Endothelial cell of umbilical vein (primary cell): ENCODE measurements at regions not wholly inside any gene's neighbourhood (a gene's known extent, or its start where the extent isn't known, plus 50 kb on each side); places are given as distances from the start of the nearest gene placed in this dataset.
"Not testable (repeated sequence)": the region's sequence is repeated elsewhere in the genome, so short reads cannot be mapped to it uniquely, and the experiment has no call there.

ENCODE experiments used
- BruUV-seq: library from RNA; stranded (reverse); fragments of 400-500 nt; replicated peaks from 2 replicates; lab custom pipeline; 2021; lab: Mats Ljungman, UMichigan
- CTCF ChIA-PET: fragments of 300-600, 350-600 bp; sonication (Branson Sonifier 250); formaldehyde crosslinking; loops from one replicate; lab custom pipeline; 2021; ENCODE audit warnings: antibody characterized with exemption, inconsistent platforms; lab: Charles Lee
- POLR2A ChIA-PET: fragments of 300-600, 350-600 bp; sonication (Branson Sonifier 250); formaldehyde crosslinking; loops from one replicate; lab custom pipeline; 2021; ENCODE audit warnings: antibody characterized with exemption, inconsistent platforms; lab: Charles Lee
- DNase-seq: peaks from one replicate; pipeline ENCODE4 v3.0.0-alpha.2; 2011; ENCODE audit warnings: low read depth, low spot score
- FAIRE-seq: peaks from 2 replicates; lab custom pipeline; 2011; peaks lifted over from hg19 to GRCh38; lab: Jason Lieb, UNC
- H2AFZ ChIP-seq: 2 replicates; pipeline ENCODE4 v1.6.0; 2012; ENCODE audit warnings: low read depth, low read length, control low read depth, inconsistent platforms
- H3K27ac ChIP-seq: 2 replicates; pipeline ENCODE4 v1.5.1; 2011; ENCODE audit warnings: low read depth, mild to moderate bottlenecking, control low read depth, low read length, moderate library complexity; ENCODE audit not compliant: insufficient read depth
- H3K27me3 ChIP-seq, 2 experiments: 2 replicates each; pipeline versions ENCODE4 v1.6.0 to v1.6.1; 2011; ENCODE audit warnings: low read length in 2 of 2, mixed read lengths in 1 of 2; ENCODE audit not compliant: control insufficient read depth in 2 of 2, insufficient read depth in 2 of 2
- H3K36me3 ChIP-seq, 2 experiments: 2 replicates in 1 of 2; 3 replicates in 1 of 2; pipeline ENCODE4 v1.5.1; 2011; ENCODE audit warnings: low read length in 2 of 2, mild to moderate bottlenecking in 1 of 2, moderate library complexity in 1 of 2; ENCODE audit not compliant: control insufficient read depth in 2 of 2, insufficient read depth in 2 of 2; ENCODE audit errors: extremely low read depth in 1 of 2
- H3K4me1 ChIP-seq: 3 replicates; pipeline ENCODE4 v1.5.1; 2011; ENCODE audit warnings: mild to moderate bottlenecking, low read length; ENCODE audit not compliant: control insufficient read depth, insufficient read depth; ENCODE audit errors: extremely low read depth
- H3K4me2 ChIP-seq: 2 replicates; pipeline ENCODE4 v1.6.1; 2011; ENCODE audit warnings: low read length, control low read depth, mixed read lengths; ENCODE audit not compliant: insufficient read depth
- H3K4me3 ChIP-seq, 3 experiments: fragments of 200-600 bp in 1 of 3; sonication (generic), shearing (Covaris generic) in 1 of 3; replicated peaks in 1 of 3; 2 replicates each; pipeline ENCODE4 v1.5.1; 2011 to 2016; ENCODE audit warnings: control low read depth in 3 of 3, low read length in 3 of 3, mild to moderate bottlenecking in 2 of 3, inconsistent platforms in 1 of 3, low read depth in 1 of 3, moderate library complexity in 1 of 3; ENCODE audit not compliant: insufficient read depth in 1 of 3
- H3K79me2 ChIP-seq: 2 replicates; pipeline ENCODE4 v1.6.0; 2012; ENCODE audit warnings: low read length, inconsistent platforms; ENCODE audit not compliant: control insufficient read depth, insufficient read depth
- H3K9ac ChIP-seq: replicated peaks from 2 replicates; pipeline ENCODE3; 2011; ENCODE audit warnings: low read length, control low read depth; ENCODE audit not compliant: insufficient read depth; ENCODE audit errors: extremely low read depth
- H3K9me1 ChIP-seq: replicated peaks from 3 replicates; pipeline ENCODE4 v1.6.0; 2011; ENCODE audit warnings: mild to moderate bottlenecking, low read length; ENCODE audit not compliant: control insufficient read depth, insufficient read depth; ENCODE audit errors: extremely low read depth
- H3K9me3 ChIP-seq: replicated peaks from 2 replicates; pipeline ENCODE4 v1.5.1; 2012; ENCODE audit warnings: low read length, inconsistent platforms; ENCODE audit not compliant: control insufficient read depth, insufficient read depth
- H4K20me1 ChIP-seq: replicated peaks from 2 replicates; pipeline ENCODE3; 2011; ENCODE audit warnings: mild to moderate bottlenecking, low read length; ENCODE audit not compliant: control insufficient read depth, insufficient read depth; ENCODE audit errors: extremely low read depth
- CTCF ChIP-seq, 2 donors: IDR thresholded peaks; 1 replicate in 1 of 2; 2 replicates in 1 of 2; pipeline ENCODE4 v1.5.1; 2011; ENCODE audit warnings: low read length in 2 of 2, mild to moderate bottlenecking in 2 of 2, moderate library complexity in 2 of 2, control low read depth in 1 of 2, inconsistent platforms in 1 of 2, low read depth in 1 of 2; ENCODE audit not compliant: insufficient read depth in 1 of 2; ENCODE audit errors: extremely low read depth in 1 of 2
- EZH2 ChIP-seq: IDR thresholded peaks from 2 replicates; pipeline ENCODE4 v1.6.1; 2012; ENCODE audit warnings: borderline replicate concordance, low read depth, mild to moderate bottlenecking, moderate library complexity, low read length, inconsistent platforms; ENCODE audit not compliant: severe bottlenecking
- FOS ChIP-seq: IDR thresholded peaks from 2 replicates; pipeline ENCODE4 v1.6.1; 2011; ENCODE audit warnings: mild to moderate bottlenecking, low read length, moderate library complexity, borderline replicate concordance; ENCODE audit not compliant: insufficient read depth
- GATA2 ChIP-seq: IDR thresholded peaks from 2 replicates; pipeline ENCODE4 v1.7.0; 2011; ENCODE audit warnings: low read depth, mild to moderate bottlenecking, moderate library complexity, mixed read lengths, low read length; ENCODE audit not compliant: insufficient read length, insufficient read depth
- JUN ChIP-seq: IDR thresholded peaks from 2 replicates; pipeline ENCODE4 v1.6.1; 2011; ENCODE audit warnings: borderline replicate concordance, low read depth; ENCODE audit not compliant: insufficient read length, insufficient read depth
- MAX ChIP-seq: IDR thresholded peaks from 2 replicates; pipeline ENCODE4 v1.6.1; 2011; ENCODE audit not compliant: insufficient read depth, insufficient read length
- MYC ChIP-seq: IDR thresholded peaks from one replicate; pipeline ENCODE4 v1.6.1; 2011; ENCODE audit warnings: mild to moderate bottlenecking, low read depth, low read length
- POLR2A ChIP-seq: IDR thresholded peaks from 2 replicates; pipeline ENCODE4 v1.6.1; 2012; ENCODE audit warnings: low read depth, mild to moderate bottlenecking, control low read depth, low read length
- POLR2AphosphoS5 ChIP-seq: IDR thresholded peaks from 2 replicates; pipeline ENCODE4 v1.6.1; 2012; ENCODE audit warnings: low read depth, mild to moderate bottlenecking, control low read depth, low read length, moderate library complexity; ENCODE audit not compliant: insufficient read depth
- dilution Hi-C: fragments of 300-500 bp; cut with MboI; formaldehyde crosslinking; loops from one replicate; pipeline ENCODE4 v1.15.0; 2019; ENCODE audit warnings: low sequenced_read_pairs; ENCODE audit not compliant: extremely low pct_ligation_motif_present
- intact Hi-C: fragments of 100-400 bp; cut with micrococcal nuclease; formaldehyde crosslinking; loops from one replicate; pipeline ENCODE4 v1.10.0; 2022

GRCh38 chr17:77288115-77288619, 147.4 kb downstream of the SEC14L1 start:
- Histone ChIP-seq H3K79me2 (no peaks in the 10 kb centered on the region), H2AFZ (no peak overlapping the region), H3K9me1 (no peaks in the 10 kb centered on the region), H3K27me3 (no peaks in the 10 kb centered on the region), H3K27ac (no peak overlapping the region), H3K9me3 (no peaks in the 10 kb centered on the region), H3K4me2 (no peak overlapping the region), H3K4me1 (peaks cover 17% of the 10 kb centered on the region), H4K20me1 (no peaks in the 10 kb centered on the region), H3K4me3 (no peak overlapping the region), H3K36me3 (no peaks in the 10 kb centered on the region), H3K9ac (no peak overlapping the region)
- no peak for FAIRE-seq
- TF ChIP-seq MAX (no peak), CTCF (IDR thresholded peaks at IDR 0.05; ENCODE audit: extremely low read depth in 1 of 2, insufficient read depth in 1 of 2, low read depth in 1 of 2, low read length in 2 of 2) (no peak), GATA2 (no peak), FOS (no peak), EZH2 (no peak), MYC (no peak), POLR2AphosphoS5 (no peak), POLR2A (no peak), JUN (no peak)
- no peak for DNase-seq
- ChIA-PET CTCF (interaction anchor here (0.8 to 1.5 kb wide), 3 partner anchors 21 to 200 kb away, joined by 3 to 5 read pairs (median 4); no protein-coding TSS in a partner anchor), POLR2A (interaction anchor here (1.5 kb wide), 1 partner anchor 35 kb away, joined by 3 read pairs; no protein-coding TSS in a partner anchor)
- dilution Hi-C loops, result no loop called here
- BruUV-seq, result no TSS peak
- intact Hi-C loops, result no loop called here

- H3K79me2 ChIP-seq, H4K20me1 ChIP-seq, H3K36me3 ChIP-seq, DNase-seq, intact Hi-C loops, H3K27me3 ChIP-seq, BruUV-seq, POLR2A ChIA-PET, H3K9me3 ChIP-seq, H3K27ac ChIP-seq, H3K4me3 ChIP-seq, FAIRE-seq, H3K9me1 ChIP-seq, dilution Hi-C loops, H2AFZ ChIP-seq, CTCF ChIA-PET, H3K9ac ChIP-seq, H3K4me2 ChIP-seq: not testable (repeated sequence)
- peaks cover 12% of the 10 kb centered on the region for H3K4me1 ChIP-seq
Measured at GRCh38 chr17:77290759-77291558, 150.2 kb downstream of the SEC14L1 start.
